ENCODE measurements at regions not wholly inside any gene's neighbourhood (a gene's known extent, or its start where the extent isn't known, plus 50 kb on each side); places are given as distances from the start of the nearest gene placed in this dataset.

- POLR2A ChIA-PET = no interaction called here
- CTCF ChIA-PET = no interaction called here
These were observed 165.6 kb downstream of the TRIM27 start for GRCh38 chr6:28758046-28758817.

GRCh38 chr6:28758818-28759235 is 165.0 kb downstream of the TRIM27 start:
- CTCF ChIA-PET = no interaction called here
- POLR2A ChIA-PET = no interaction called here

GRCh38 chr6:28764014-28764723 is 159.6 kb downstream of the TRIM27 start:
- ChIA-PET POLR2A (no interaction called here), CTCF (no interaction called here)

- CTCF ChIA-PET = no interaction called here
- POLR2A ChIA-PET = no interaction called here
These were observed 159.0 kb downstream of the TRIM27 start for GRCh38 chr6:28764761-28765282.

- CTCF ChIA-PET = no interaction called here
- POLR2A ChIA-PET = no interaction called here
These were observed 157.8 kb downstream of the TRIM27 start for GRCh38 chr6:28765978-28766351.

GRCh38 chr6:28766426-28766825 is 157.4 kb downstream of the TRIM27 start:
- POLR2A ChIA-PET = no interaction called here
- CTCF ChIA-PET = no interaction called here

- CTCF ChIA-PET = no interaction called here
- POLR2A ChIA-PET = no interaction called here
These were observed 156.7 kb downstream of the TRIM27 start for GRCh38 chr6:28767133-28767532.

- ChIA-PET CTCF (no interaction called here), POLR2A (no interaction called here)
These were observed 156.1 kb downstream of the TRIM27 start for GRCh38 chr6:28767691-28768090.

- ChIA-PET POLR2A (no interaction called here), CTCF (no interaction called here)
These were observed 155.4 kb downstream of the TRIM27 start for GRCh38 chr6:28768187-28768913.

- ChIA-PET CTCF (interaction anchor here (0.6 kb wide), 1 partner anchor 977 kb away, joined by 3 read pairs; no protein-coding TSS in a partner anchor), POLR2A (no interaction called here)
These were observed 154.0 kb downstream of the TRIM27 start for GRCh38 chr6:28769626-28770402.

- POLR2A ChIA-PET = no interaction called here
These were observed 153.1 kb downstream of the TRIM27 start for GRCh38 chr6:28770732-28771131.

GRCh38 chr6:28771401-28772267 is 152.2 kb downstream of the TRIM27 start:
- POLR2A ChIA-PET = no interaction called here
- CTCF ChIA-PET = no interaction called here

More at GRCh38 chr6:28770732-28771131, 153.1 kb downstream of the TRIM27 start:
- CTCF ChIA-PET = no interaction called here

- ChIA-PET CTCF (no interaction called here), POLR2A (no interaction called here)
These were observed 151.1 kb downstream of the TRIM27 start for GRCh38 chr6:28772480-28773381.

GRCh38 chr6:28774292-28775051 is 149.3 kb downstream of the TRIM27 start:
- CTCF ChIA-PET = interaction anchor here (0.6 kb wide), 1 partner anchor 139 kb away, joined by 3 read pairs; no protein-coding TSS in a partner anchor
- POLR2A ChIA-PET = no interaction called here

GRCh38 chr6:28775052-28775376 is 148.8 kb downstream of the TRIM27 start:
- CTCF ChIA-PET = interaction anchor here (0.6 kb wide), 1 partner anchor 139 kb away, joined by 3 read pairs; no protein-coding TSS in a partner anchor
- POLR2A ChIA-PET = no interaction called here

- CTCF ChIA-PET = interaction anchor here (0.6 kb wide), 1 partner anchor 138 kb away, joined by 3 read pairs; no protein-coding TSS in a partner anchor
These were observed 148.2 kb downstream of the TRIM27 start for GRCh38 chr6:28775405-28776129.

More at GRCh38 chr6:28775405-28776129, 148.2 kb downstream of the TRIM27 start:
- POLR2A ChIA-PET = no interaction called here

Data from activated CD8-positive, alpha-beta memory T cell treated with anti-CD3 and anti-CD28 coated beads for 36 hours (primary cell).